Caco-2 (cell line): ENCODE measurements at regions not wholly inside any gene's neighbourhood (a gene's known extent, or its start where the extent isn't known, plus 50 kb on each side); places are given as distances from the start of the nearest gene placed in this dataset.
"Not testable (repeated sequence)": the region's sequence is repeated elsewhere in the genome, so short reads cannot be mapped to it uniquely, and the experiment has no call there.

Source experiments
- BruUV-seq: library from RNA; stranded (reverse); fragments of 400-500 nt; replicated peaks from 2 replicates; lab custom pipeline; 2021; lab: Mats Ljungman, UMichigan
- CTCF ChIA-PET: fragments of 300-600 bp; sonication (Branson Sonifier 250); formaldehyde crosslinking; loops from one replicate; lab custom pipeline; 2022; ENCODE audit warnings: antibody characterized with exemption; lab: Charles Lee
- POLR2A ChIA-PET: fragments of 300-600 bp; sonication (Branson Sonifier 250); formaldehyde crosslinking; loops from one replicate; lab custom pipeline; 2022; ENCODE audit warnings: antibody characterized with exemption; lab: Charles Lee
- DNase-seq, 2 experiments: peaks; one replicate each; pipeline versions ENCODE4 v3.0.0 to v3.0.0-alpha.2; 2020 to 2022
- H3K27me3 ChIP-seq: replicated peaks from 2 replicates; pipeline ENCODE4 v1.6.0; 2011; ENCODE audit warnings: low read length; ENCODE audit not compliant: control insufficient read depth, insufficient read depth
- H3K36me3 ChIP-seq: 2 replicates; pipeline ENCODE4 v1.5.1; 2011; ENCODE audit warnings: low read length; ENCODE audit not compliant: control insufficient read depth, insufficient read depth
- H3K4me1 ChIP-seq: fragments of 250-450 bp; sonication (Bioruptor Pico); 2 replicates; pipeline ENCODE4 v1.5.1; 2020; ENCODE audit warnings: mild to moderate bottlenecking
- H3K4me3 ChIP-seq: 2 replicates; pipeline ENCODE4 v1.5.1; 2011; ENCODE audit warnings: low read depth, mild to moderate bottlenecking, control low read depth, low read length
- H3K9me3 ChIP-seq: fragments of 250-450 bp; sonication (Bioruptor Pico); 2 replicates; pipeline ENCODE4 v1.5.1; 2020; ENCODE audit warnings: mild to moderate bottlenecking, moderate library complexity
- H3K27ac Mint-ChIP-seq: one replicate; pipeline ENCODE4 v1.8.0; 2022; ENCODE audit warnings: mixed read lengths; ENCODE audit not compliant: unreplicated experiment
- H3K27me3 Mint-ChIP-seq: one replicate; pipeline ENCODE4 v1.8.0; 2022; ENCODE audit warnings: mixed read lengths; ENCODE audit not compliant: insufficient read depth, unreplicated experiment
- H3K36me3 Mint-ChIP-seq: one replicate; pipeline ENCODE4 v1.8.0; 2022; ENCODE audit warnings: mild to moderate bottlenecking, mixed read lengths; ENCODE audit not compliant: insufficient read depth, unreplicated experiment
- H3K4me1 Mint-ChIP-seq: one replicate; pipeline ENCODE4 v1.8.0; 2022; ENCODE audit warnings: low read depth, mixed read lengths; ENCODE audit not compliant: unreplicated experiment
- H3K4me3 Mint-ChIP-seq: one replicate; pipeline ENCODE4 v1.8.0; 2022; ENCODE audit warnings: mild to moderate bottlenecking, moderate library complexity, mixed read lengths; ENCODE audit not compliant: unreplicated experiment
- H3K9me3 Mint-ChIP-seq: one replicate; pipeline ENCODE4 v1.8.0; 2022; ENCODE audit warnings: mixed read lengths; ENCODE audit not compliant: unreplicated experiment
- CTCF ChIP-seq, 2 experiments: fragments of 200-600 bp in 1 of 2; IDR thresholded peaks; 1 replicate in 1 of 2; 2 replicates in 1 of 2; pipeline versions ENCODE4 v1.5.1 to v1.8.0; 2011 to 2022; ENCODE audit warnings: antibody characterized with exemption in 1 of 2, control low read depth in 1 of 2, inconsistent platforms in 1 of 2, low read depth in 1 of 2, low read length in 1 of 2, mild to moderate bottlenecking in 1 of 2, moderate library complexity in 1 of 2; ENCODE audit not compliant: insufficient read depth in 1 of 2, severe bottlenecking in 1 of 2, unreplicated experiment in 1 of 2
- intact Hi-C: fragments of 100-400 bp; cut with micrococcal nuclease; formaldehyde crosslinking; loops from one replicate; pipeline ENCODE4 v1.10.0; 2022; ENCODE audit not compliant: unreplicated experiment

- H3K4me1 ChIP-seq = peaks cover 34% of the 10 kb centered on the region
- peaks cover 12% of the 10 kb centered on the region for H3K36me3 Mint-ChIP-seq
- H3K27ac Mint-ChIP-seq = no peak overlapping the region
- H3K4me3 Mint-ChIP-seq = no peak overlapping the region
- H3K27me3 Mint-ChIP-seq = no peaks in the 10 kb centered on the region
- ChIA-PET CTCF (no interaction called here), POLR2A (no interaction called here)
- H3K9me3 ChIP-seq = no peaks in the 10 kb centered on the region
- BruUV-seq = no TSS peak
- no peaks in the 10 kb centered on the region for H3K36me3 ChIP-seq
- H3K9me3 Mint-ChIP-seq = no peaks in the 10 kb centered on the region
- peaks cover 38% of the 10 kb centered on the region for H3K4me1 Mint-ChIP-seq
- TF ChIP-seq CTCF (IDR thresholded peaks at IDR 0.05; ENCODE audit: insufficient read depth in 1 of 2, low read depth in 1 of 2, low read length in 1 of 2, severe bottlenecking in 1 of 2, unreplicated experiment in 1 of 2) = no peak
- no peaks in the 10 kb centered on the region for H3K27me3 ChIP-seq
- no peak overlapping the region for H3K4me3 ChIP-seq
- intact Hi-C loops = no loop called here
- no peak for DNase-seq
These were observed 67.3 kb upstream of the DDR1 start for GRCh38 chr6:30816791-30817739.

- POLR2A ChIA-PET = not testable (repeated sequence)
These were observed 68.0 kb upstream of the DDR1 start for GRCh38 chr6:30816296-30816695.

DNA sequence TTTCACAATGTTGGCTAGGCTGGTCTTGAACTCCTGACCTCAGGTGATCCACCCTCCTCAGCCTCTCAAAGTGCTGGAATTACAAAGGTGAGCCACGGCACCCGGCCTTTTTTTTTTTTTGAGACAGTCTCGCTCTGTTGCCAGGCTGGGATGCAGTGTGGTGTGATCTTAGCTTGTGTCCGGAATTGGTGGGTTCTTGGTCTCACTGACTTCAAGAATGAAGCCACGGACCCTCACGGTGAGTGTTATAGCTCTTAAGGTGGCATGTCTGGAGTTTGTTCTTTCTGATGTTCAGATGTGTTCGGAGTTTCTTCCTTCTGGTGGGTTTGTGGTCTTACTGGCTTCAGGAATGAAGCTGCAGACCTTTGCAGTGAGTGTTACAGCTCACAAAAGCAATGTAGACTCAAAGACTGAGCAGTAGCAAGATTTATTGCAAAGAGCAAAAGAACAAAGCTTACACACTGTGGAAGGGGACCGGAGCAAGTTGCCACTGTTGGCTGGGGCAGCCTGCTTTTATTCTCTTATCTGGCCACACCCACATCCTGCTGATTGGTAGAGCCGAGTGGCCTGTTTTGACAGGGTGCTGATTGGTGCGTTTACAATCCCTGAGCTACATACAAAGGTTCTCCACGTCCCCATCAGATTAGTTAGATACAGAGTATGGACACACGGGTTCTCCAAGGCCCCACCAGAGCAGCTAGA, 69.1 kb upstream of the DDR1 start:
- H3K36me3 ChIP-seq, intact Hi-C loops, H3K9me3 ChIP-seq, H3K9me3 Mint-ChIP-seq, H3K4me3 Mint-ChIP-seq, H3K27me3 Mint-ChIP-seq, H3K4me3 ChIP-seq, POLR2A ChIA-PET, H3K27ac Mint-ChIP-seq, H3K27me3 ChIP-seq, DNase-seq, BruUV-seq: not testable (repeated sequence)
- Mint-ChIP-seq H3K36me3 (peaks cover 12% of the 10 kb centered on the region), H3K4me1 (peaks cover 36% of the 10 kb centered on the region)
- CTCF ChIA-PET = interaction anchor here (0.6 kb wide), 1 partner anchor 80 kb away, joined by 3 read pairs; no protein-coding TSS in a partner anchor
- peaks cover 19% of the 10 kb centered on the region for H3K4me1 ChIP-seq

More at GRCh38 chr6:30816296-30816695, 68.0 kb upstream of the DDR1 start:
- H3K4me1 ChIP-seq = peaks cover 26% of the 10 kb centered on the region
- intact Hi-C loops, H3K36me3 ChIP-seq, H3K9me3 Mint-ChIP-seq, CTCF ChIA-PET, H3K4me3 Mint-ChIP-seq, H3K27me3 Mint-ChIP-seq, DNase-seq, H3K27me3 ChIP-seq, H3K4me3 ChIP-seq, H3K27ac Mint-ChIP-seq, H3K9me3 ChIP-seq, BruUV-seq: not testable (repeated sequence)
- Mint-ChIP-seq H3K4me1 (peaks cover 31% of the 10 kb centered on the region), H3K36me3 (peaks cover 12% of the 10 kb centered on the region)
